ENCODE measurements at regions not wholly inside any gene's neighbourhood (a gene's known extent, or its start where the extent isn't known, plus 50 kb on each side); places are given as distances from the start of the nearest gene placed in this dataset.

GRCh38 chr12:67842124-67842523, 147.1 kb upstream of the IFNG-AS1 start:
- Histone ChIP-seq H3K4me3 (ENCODE audit: low read depth, low read length, poor library complexity, severe bottlenecking) (no peak overlapping the region), H3K27ac (ENCODE audit: low read depth, low read length, poor library complexity, severe bottlenecking) (no peak overlapping the region)

GRCh38 chr12:67843257-67843656, 146.0 kb upstream of the IFNG-AS1 start:
- TF ChIP-seq CTCF (IDR thresholded peaks at IDR 0.05; ENCODE audit: low read length): no peak
- no peak for TF ChIP-seq EZH2 (IDR thresholded peaks at IDR 0.05; ENCODE audit: borderline replicate concordance, low read length)
- Histone ChIP-seq H3K36me3 (ENCODE audit: insufficient read depth, low read length) (no peaks in the 10 kb centered on the region), H3K4me1 (ENCODE audit: insufficient read depth, low read length, severe bottlenecking) (no peaks in the 10 kb centered on the region)

More at GRCh38 chr12:67842124-67842523, 147.1 kb upstream of the IFNG-AS1 start:
- Histone ChIP-seq H3K79me2 (ENCODE audit: insufficient read depth, low read length) (no peaks in the 10 kb centered on the region), H3K27me3 (ENCODE audit: insufficient read depth, low read length) (no peaks in the 10 kb centered on the region; the same call in 1 of the 2 replicates), H3K9me2 (ENCODE audit: low read depth, low read length) (no peaks in the 10 kb centered on the region), H3K4me1 (ENCODE audit: insufficient read depth, low read length, severe bottlenecking) (no peaks in the 10 kb centered on the region), H3K9ac (ENCODE audit: low read length) (no peak overlapping the region), H2AFZ (ENCODE audit: low read length) (no peak overlapping the region), H3K4me2 (ENCODE audit: low read length) (no peak overlapping the region), H4K20me1 (ENCODE audit: insufficient read depth, low read length) (no peaks in the 10 kb centered on the region), H3K36me3 (ENCODE audit: insufficient read depth, low read length) (no peaks in the 10 kb centered on the region), H3K9me3 (ENCODE audit: low read length) (no peaks in the 10 kb centered on the region), H3F3A (ENCODE audit: insufficient read depth, low read length) (no peaks in the 10 kb centered on the region)
- no peak for TF ChIP-seq EZH2 (IDR thresholded peaks at IDR 0.05; ENCODE audit: borderline replicate concordance, low read length)
- no peak for TF ChIP-seq CTCF (IDR thresholded peaks at IDR 0.05; ENCODE audit: low read length)

GRCh38 chr12:67852701-67853100, 136.5 kb upstream of the IFNG-AS1 start:
- no peak overlapping the region for H3K9ac ChIP-seq (ENCODE audit: low read length)

More at GRCh38 chr12:67843257-67843656, 146.0 kb upstream of the IFNG-AS1 start:
- Histone ChIP-seq H3K9ac (ENCODE audit: low read length) (no peak overlapping the region), H3K4me3 (ENCODE audit: low read depth, low read length, poor library complexity, severe bottlenecking) (no peak overlapping the region), H3F3A (ENCODE audit: insufficient read depth, low read length) (no peaks in the 10 kb centered on the region), H4K20me1 (ENCODE audit: insufficient read depth, low read length) (no peaks in the 10 kb centered on the region), H3K9me2 (ENCODE audit: low read depth, low read length) (no peaks in the 10 kb centered on the region), H3K9me3 (ENCODE audit: low read length) (no peaks in the 10 kb centered on the region), H3K79me2 (ENCODE audit: insufficient read depth, low read length) (no peaks in the 10 kb centered on the region), H3K27ac (ENCODE audit: low read depth, low read length, poor library complexity, severe bottlenecking) (no peak overlapping the region), H3K27me3 (ENCODE audit: insufficient read depth, low read length) (no peaks in the 10 kb centered on the region; the same call in 1 of the 2 replicates), H2AFZ (ENCODE audit: low read length) (no peak overlapping the region), H3K4me2 (ENCODE audit: low read length) (no peak overlapping the region)

More at GRCh38 chr12:67852701-67853100, 136.5 kb upstream of the IFNG-AS1 start:
- Histone ChIP-seq H3K36me3 (ENCODE audit: insufficient read depth, low read length) (no peaks in the 10 kb centered on the region), H3K27me3 (ENCODE audit: insufficient read depth, low read length) (no peaks in the 10 kb centered on the region), H3K4me1 (ENCODE audit: insufficient read depth, low read length, severe bottlenecking) (no peaks in the 10 kb centered on the region), H3K4me2 (ENCODE audit: low read length) (no peak overlapping the region), H3K4me3 (ENCODE audit: low read depth, low read length, poor library complexity, severe bottlenecking) (no peak overlapping the region), H3F3A (ENCODE audit: insufficient read depth, low read length) (no peaks in the 10 kb centered on the region), H3K9me3 (ENCODE audit: low read length) (no peaks in the 10 kb centered on the region), H2AFZ (ENCODE audit: low read length) (no peak overlapping the region), H3K9me2 (ENCODE audit: low read depth, low read length) (no peaks in the 10 kb centered on the region), H3K27ac (ENCODE audit: low read depth, low read length, poor library complexity, severe bottlenecking) (no peak overlapping the region), H3K79me2 (ENCODE audit: insufficient read depth, low read length) (no peaks in the 10 kb centered on the region), H4K20me1 (ENCODE audit: insufficient read depth, low read length) (no peaks in the 10 kb centered on the region)
- no peak for TF ChIP-seq EZH2 (IDR thresholded peaks at IDR 0.05; ENCODE audit: borderline replicate concordance, low read length)
- no peak for TF ChIP-seq CTCF (IDR thresholded peaks at IDR 0.05; ENCODE audit: low read length)

Measured in OCI-LY1 (cell line).